Neutrophil (primary cell): ENCODE measurements at regions not wholly inside any gene's neighbourhood (a gene's known extent, or its start where the extent isn't known, plus 50 kb on each side); places are given as distances from the start of the nearest gene placed in this dataset.

Source experiments
- H3K27ac ChIP-seq: fragments of 200-600 bp; sonication (generic); 2 replicates; pipeline ENCODE4 v1.5.1; 2016; ENCODE audit warnings: mild to moderate bottlenecking, moderate library complexity
- H3K27me3 ChIP-seq: fragments of 200-600 bp; sonication (generic); 2 replicates; pipeline ENCODE4 v1.6.0; 2016; ENCODE audit warnings: mild to moderate bottlenecking
- H3K36me3 ChIP-seq: fragments of 200-600 bp; sonication (generic); 2 replicates; pipeline ENCODE4 v1.5.1; 2017
- H3K4me1 ChIP-seq, 2 experiments: fragments of 200-600 bp in 1 of 2; sonication (generic) in 1 of 2; 1 replicate in 1 of 2; 2 replicates in 1 of 2; pipeline versions ENCODE4 v1.5.1 to v1.6.1; 2013 to 2016; ENCODE audit warnings: low read depth in 1 of 2, low read length in 1 of 2, mild to moderate bottlenecking in 1 of 2, moderate library complexity in 1 of 2; ENCODE audit not compliant: control insufficient read depth in 1 of 2, insufficient read depth in 1 of 2
- H3K4me3 ChIP-seq, 2 experiments: fragments of 200-600 bp in 1 of 2; sonication (generic) in 1 of 2; 1 replicate in 1 of 2; 2 replicates in 1 of 2; pipeline ENCODE4 v1.5.1; 2013 to 2016; ENCODE audit warnings: low read depth in 1 of 2, low read length in 1 of 2, mild to moderate bottlenecking in 1 of 2, moderate library complexity in 1 of 2
- H3K9me3 ChIP-seq: fragments of 200-600 bp; sonication (generic); 2 replicates; pipeline ENCODE4 v1.5.1; 2016
- TF ChIP-seq, protein P1 (sequence below): fragments of 200-600 bp; sonication (generic); IDR thresholded peaks from 2 replicates; pipeline ENCODE4 v1.5.1; 2016; ENCODE audit warnings: antibody characterized with exemption

DNA sequence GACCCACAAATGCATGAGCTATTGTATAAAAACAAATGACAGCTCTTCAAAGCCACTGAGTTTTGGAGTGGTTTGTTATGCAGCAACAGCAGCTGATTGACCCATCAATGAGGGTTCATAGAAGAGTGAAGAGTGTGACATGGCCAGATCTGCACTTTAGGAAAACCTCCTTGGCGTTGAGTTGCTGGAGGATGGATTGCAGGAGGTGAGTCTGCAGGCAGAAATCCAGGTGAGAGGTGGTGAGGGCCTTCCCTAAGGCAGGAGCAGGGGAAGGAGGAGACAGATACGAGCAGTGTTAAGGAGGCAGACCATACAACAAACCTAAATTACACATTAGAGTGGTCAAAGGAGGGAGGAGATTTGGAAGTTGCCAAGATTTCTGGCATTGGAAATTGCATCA, 169.3 kb upstream of the CSF3R start:
- H3K4me3 ChIP-seq, result no peak overlapping the region
- no peak overlapping the region for H3K27ac ChIP-seq
- TF ChIP-seq, protein P1, sequence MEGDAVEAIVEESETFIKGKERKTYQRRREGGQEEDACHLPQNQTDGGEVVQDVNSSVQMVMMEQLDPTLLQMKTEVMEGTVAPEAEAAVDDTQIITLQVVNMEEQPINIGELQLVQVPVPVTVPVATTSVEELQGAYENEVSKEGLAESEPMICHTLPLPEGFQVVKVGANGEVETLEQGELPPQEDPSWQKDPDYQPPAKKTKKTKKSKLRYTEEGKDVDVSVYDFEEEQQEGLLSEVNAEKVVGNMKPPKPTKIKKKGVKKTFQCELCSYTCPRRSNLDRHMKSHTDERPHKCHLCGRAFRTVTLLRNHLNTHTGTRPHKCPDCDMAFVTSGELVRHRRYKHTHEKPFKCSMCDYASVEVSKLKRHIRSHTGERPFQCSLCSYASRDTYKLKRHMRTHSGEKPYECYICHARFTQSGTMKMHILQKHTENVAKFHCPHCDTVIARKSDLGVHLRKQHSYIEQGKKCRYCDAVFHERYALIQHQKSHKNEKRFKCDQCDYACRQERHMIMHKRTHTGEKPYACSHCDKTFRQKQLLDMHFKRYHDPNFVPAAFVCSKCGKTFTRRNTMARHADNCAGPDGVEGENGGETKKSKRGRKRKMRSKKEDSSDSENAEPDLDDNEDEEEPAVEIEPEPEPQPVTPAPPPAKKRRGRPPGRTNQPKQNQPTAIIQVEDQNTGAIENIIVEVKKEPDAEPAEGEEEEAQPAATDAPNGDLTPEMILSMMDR, result no peak
- H3K27me3 ChIP-seq, result peaks cover 29% of the 10 kb centered on the region
- H3K36me3 ChIP-seq, result no peaks in the 10 kb centered on the region
- no peaks in the 10 kb centered on the region for H3K9me3 ChIP-seq
- no peaks in the 10 kb centered on the region for H3K4me1 ChIP-seq

DNA sequence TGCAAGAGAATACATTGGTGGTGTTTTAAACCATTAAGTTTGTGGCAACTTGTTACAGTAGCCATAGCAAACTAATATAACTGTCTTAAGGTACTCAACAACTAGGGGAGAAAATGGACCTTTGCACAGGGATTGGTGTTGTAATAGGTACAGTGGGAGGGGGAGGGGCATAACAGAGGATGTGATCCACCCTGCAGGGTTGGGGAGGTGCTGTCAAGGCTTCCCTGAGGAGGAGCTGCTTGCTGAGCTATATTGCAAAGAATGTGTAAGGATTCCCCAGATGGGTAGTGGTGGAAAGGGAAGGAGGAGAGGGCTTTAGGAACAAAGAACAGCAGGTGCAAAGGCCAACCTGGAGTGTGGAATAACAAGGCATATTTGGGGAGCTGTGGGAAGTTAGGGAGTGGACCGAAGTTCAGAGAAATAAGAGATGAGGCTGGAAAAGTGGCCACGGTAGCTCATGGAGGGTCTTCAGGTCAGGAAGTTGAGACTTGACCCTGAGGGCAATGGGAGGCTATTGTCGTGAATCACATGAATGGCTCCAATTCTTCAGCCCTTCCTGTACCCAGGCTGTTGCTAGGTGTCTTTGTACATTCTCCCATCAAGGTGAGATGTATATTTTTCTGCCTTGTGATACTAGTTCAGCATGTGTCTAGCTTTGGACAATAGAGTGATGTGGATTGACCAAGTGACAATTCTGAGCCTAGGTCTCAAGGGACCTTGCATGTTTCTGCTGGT, 168.6 kb upstream of the CSF3R start:
- no peak overlapping the region for H3K4me3 ChIP-seq
- no peaks in the 10 kb centered on the region for H3K9me3 ChIP-seq
- H3K27me3 ChIP-seq, result peaks cover 31% of the 10 kb centered on the region
- H3K36me3 ChIP-seq, result no peaks in the 10 kb centered on the region
- no peaks in the 10 kb centered on the region for H3K4me1 ChIP-seq
- no peak overlapping the region for H3K27ac ChIP-seq
- TF ChIP-seq, protein P1, result no peak

- H3K27ac ChIP-seq, result no peak overlapping the region
- TF ChIP-seq, protein P1, result peak; percentile 75
- no peaks in the 10 kb centered on the region for H3K36me3 ChIP-seq
- no peak overlapping the region for H3K4me3 ChIP-seq
- no peaks in the 10 kb centered on the region for H3K4me1 ChIP-seq
- peaks cover 28% of the 10 kb centered on the region for H3K27me3 ChIP-seq
- no peaks in the 10 kb centered on the region for H3K9me3 ChIP-seq
Measured at GRCh38 chr1:36650200-36651065, 167.7 kb upstream of the CSF3R start.

- H3K9me3 ChIP-seq, result no peaks in the 10 kb centered on the region
- H3K4me3 ChIP-seq, result no peak overlapping the region
- H3K36me3 ChIP-seq, result no peaks in the 10 kb centered on the region
- H3K27ac ChIP-seq, result no peak overlapping the region
- peaks cover 21% of the 10 kb centered on the region for H3K27me3 ChIP-seq
- TF ChIP-seq, protein P1, result no peak
- no peaks in the 10 kb centered on the region for H3K4me1 ChIP-seq
Measured at GRCh38 chr1:36645867-36646266, 163.2 kb upstream of the CSF3R start.

DNA sequence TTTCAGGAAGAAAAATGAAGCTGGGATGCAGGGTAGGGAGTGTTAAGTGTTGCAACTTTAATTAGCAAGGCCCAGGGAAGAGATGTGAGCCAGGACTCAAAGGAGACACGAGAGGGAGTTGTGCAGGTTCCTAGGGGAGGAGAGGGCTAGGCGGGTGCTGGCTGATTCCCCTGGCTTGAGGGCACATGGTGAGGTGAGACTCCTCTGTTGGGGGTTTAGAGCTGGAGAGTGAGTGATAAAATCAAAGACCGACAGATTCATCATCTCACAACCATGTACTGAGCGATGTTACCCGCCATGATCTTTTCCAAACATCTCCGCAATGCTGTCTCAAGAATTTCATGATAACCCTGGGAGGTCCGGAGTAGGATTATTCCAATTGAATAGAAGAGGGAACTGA, 161.8 kb upstream of the CSF3R start:
- H3K27ac ChIP-seq, result no peak overlapping the region
- no peaks in the 10 kb centered on the region for H3K36me3 ChIP-seq
- H3K9me3 ChIP-seq, result no peaks in the 10 kb centered on the region
- no peaks in the 10 kb centered on the region for H3K4me1 ChIP-seq
- TF ChIP-seq, protein P1, result no peak
- H3K4me3 ChIP-seq, result no peak overlapping the region
- H3K27me3 ChIP-seq, result peaks cover 18% of the 10 kb centered on the region
